ENCODE measurements at regions not wholly inside any gene's neighbourhood (a gene's known extent, or its start where the extent isn't known, plus 50 kb on each side); places are given as distances from the start of the nearest gene placed in this dataset.
"Not testable (repeated sequence)": the region's sequence is repeated elsewhere in the genome, so short reads cannot be mapped to it uniquely, and the experiment has no call there.

DNA sequence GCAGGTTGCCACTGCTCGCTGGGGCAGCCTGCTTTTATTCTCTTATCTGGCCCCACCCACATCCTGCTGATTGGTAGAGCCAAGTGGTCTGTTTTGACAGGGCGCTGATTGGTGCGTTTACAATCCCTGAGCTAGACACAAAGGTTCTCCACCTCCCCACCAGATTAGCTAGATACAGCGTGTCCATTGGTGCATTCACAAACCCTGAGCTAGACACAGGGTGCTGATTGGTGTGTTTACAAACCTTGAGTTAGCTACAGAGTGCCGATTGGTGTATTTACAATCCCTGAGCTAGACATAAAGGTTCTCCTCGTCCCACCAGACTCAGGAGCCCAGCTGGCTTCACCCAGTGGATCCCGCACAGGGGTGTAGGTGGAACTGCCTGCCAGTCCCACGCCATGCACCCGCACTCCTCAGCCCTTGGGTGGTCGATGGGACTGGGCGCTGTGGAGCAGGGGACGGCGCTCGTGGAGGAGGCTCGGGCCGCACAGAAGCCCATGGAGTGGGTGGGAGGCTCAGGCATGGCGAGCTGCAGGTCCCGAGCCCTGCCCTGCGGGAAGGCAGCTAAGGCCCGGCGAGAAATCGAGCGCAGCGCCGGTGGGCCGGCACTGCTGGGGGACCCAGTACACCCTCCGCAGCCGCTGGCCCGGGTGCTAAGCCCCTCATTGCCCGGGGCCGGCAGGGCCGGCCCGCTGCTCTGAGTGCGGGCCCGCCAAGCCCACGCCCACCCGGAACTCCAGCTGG, 1526.2 kb downstream of the SI start:
- DNase-seq; intact Hi-C loops (cut with DNase I); H3K36me3 ChIP-seq (ENCODE audit: control insufficient read depth in 1 of 2, insufficient read depth in 2 of 2, low read length in 1 of 2); H3K27me3 ChIP-seq (ENCODE audit: control insufficient read depth in 1 of 2, insufficient read depth in 2 of 2, low read length in 1 of 2); ATAC-seq (ENCODE audit: low FRiP score); H3K27ac ChIP-seq (ENCODE audit: low read depth in 1 of 2, low read length in 2 of 2); H3K4me3 ChIP-seq (ENCODE audit: low read length in 2 of 2); H3K4me1 ChIP-seq (ENCODE audit: control insufficient read depth in 1 of 2, insufficient read depth in 2 of 2, low read length in 2 of 2); H3K9me3 ChIP-seq (ENCODE audit: control insufficient read depth, low read length): not testable (repeated sequence)
- WGBS, 2 donors: 89 to 92% methylated on average over 16 to 32 of the region's 37 CpGs

DNA sequence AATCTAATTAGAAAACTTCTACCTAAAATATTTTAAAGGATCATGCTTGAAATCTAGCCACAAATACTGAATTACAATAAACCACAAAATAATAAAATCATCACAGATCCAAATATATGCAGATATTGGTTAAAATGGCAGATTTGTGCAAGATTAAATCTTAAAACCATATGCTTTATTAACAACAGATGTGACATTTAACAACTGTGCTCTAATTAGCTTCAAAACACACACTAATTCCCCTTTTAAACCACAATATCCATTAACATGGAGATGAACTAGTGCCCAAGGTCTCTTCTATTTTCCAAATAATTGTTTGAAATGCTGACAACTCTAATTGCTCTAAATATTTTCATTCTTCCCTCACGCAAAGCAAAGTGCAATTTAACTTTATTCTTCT, 1530.3 kb downstream of the SI start:
- DNase-seq: no peak
- WGBS, 2 donors: 75 to 83% methylated on average over 1 of the region's 1 CpG
- intact Hi-C loops (cut with DNase I): no loop called here

DNA sequence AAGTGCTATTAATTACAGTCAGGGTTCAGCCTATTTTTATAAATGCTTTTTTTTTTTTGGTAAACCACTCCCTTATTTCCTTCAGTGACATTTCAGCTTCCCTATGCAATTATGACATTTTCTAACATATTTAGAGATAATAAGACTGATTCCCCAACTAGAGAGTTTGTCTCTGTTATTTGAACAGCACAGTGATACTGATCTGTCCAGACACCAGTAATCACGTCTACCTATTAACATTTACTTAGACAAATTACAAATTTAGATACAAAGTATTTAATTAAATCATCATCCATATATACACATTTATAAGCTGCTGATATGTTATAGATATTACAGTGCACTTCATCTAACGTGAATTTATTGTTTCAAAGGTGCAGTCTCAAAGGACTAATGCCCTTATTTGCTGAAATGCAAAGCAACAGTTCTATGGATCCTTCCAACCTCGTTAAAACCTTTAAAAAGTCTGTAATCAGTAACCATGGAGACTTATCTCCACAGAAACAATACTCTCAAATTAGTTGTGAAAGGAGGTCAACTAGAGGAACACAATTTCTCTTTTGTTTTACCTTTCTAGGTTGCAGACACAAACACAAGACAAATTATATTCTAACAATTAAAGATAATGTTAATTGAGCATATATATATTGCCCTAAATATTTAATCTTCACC, 1531.1 kb downstream of the SI start:
- intact Hi-C loops (cut with DNase I): no loop called here
- Histone ChIP-seq H3K36me3 (ENCODE audit: control insufficient read depth in 1 of 2, insufficient read depth in 2 of 2, low read length in 1 of 2) (no peaks in the 10 kb centered on the region), H3K4me3 (ENCODE audit: low read length in 2 of 2) (no peak overlapping the region), H3K4me1 (ENCODE audit: control insufficient read depth in 1 of 2, insufficient read depth in 2 of 2, low read length in 2 of 2) (no peaks in the 10 kb centered on the region), H3K27me3 (ENCODE audit: control insufficient read depth in 1 of 2, insufficient read depth in 2 of 2, low read length in 1 of 2) (no peaks in the 10 kb centered on the region), H3K9me3 (ENCODE audit: control insufficient read depth, low read length) (no peaks in the 10 kb centered on the region), H3K27ac (ENCODE audit: low read depth in 1 of 2, low read length in 2 of 2) (no peak overlapping the region)
- WGBS, 2 donors: 73 to 74% methylated on average over 3 of the region's 3 CpGs
- ATAC-seq (ENCODE audit: low FRiP score): no peak
- DNase-seq: no peak

More for the DNA sequence above, 1530.3 kb downstream of the SI start:
- H3K36me3 ChIP-seq (ENCODE audit: control insufficient read depth in 1 of 2, insufficient read depth in 2 of 2, low read length in 1 of 2): no peaks in the 10 kb centered on the region
- no peak overlapping the region for H3K4me3 ChIP-seq (ENCODE audit: low read length in 2 of 2)
- no peaks in the 10 kb centered on the region for H3K4me1 ChIP-seq (ENCODE audit: control insufficient read depth in 1 of 2, insufficient read depth in 2 of 2, low read length in 2 of 2)
- H3K9me3 ChIP-seq (ENCODE audit: control insufficient read depth, low read length): no peaks in the 10 kb centered on the region
- H3K27me3 ChIP-seq (ENCODE audit: control insufficient read depth in 1 of 2, insufficient read depth in 2 of 2, low read length in 1 of 2): no peaks in the 10 kb centered on the region
- H3K27ac ChIP-seq (ENCODE audit: low read depth in 1 of 2, low read length in 2 of 2): no peak overlapping the region
- ATAC-seq (ENCODE audit: low FRiP score): no peak

DNA sequence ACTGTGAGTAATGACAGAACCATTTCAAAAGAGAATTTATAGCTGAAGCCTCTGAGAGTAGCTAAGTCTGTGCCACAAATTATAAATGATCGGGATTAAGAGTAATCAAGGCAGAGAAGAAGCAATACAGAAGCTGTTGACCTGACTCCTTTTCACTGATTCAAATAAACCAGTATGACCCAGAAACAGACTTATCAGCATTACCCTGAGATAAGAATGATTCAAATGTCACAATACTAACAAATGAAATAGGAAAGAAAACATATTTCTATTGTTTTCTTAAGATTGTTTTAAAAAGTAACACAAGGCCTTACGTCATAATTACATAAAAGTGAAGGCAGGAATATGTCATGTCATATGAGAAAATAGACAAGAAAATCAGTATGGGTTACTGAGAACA, 1534.6 kb downstream of the SI start:
- Histone ChIP-seq H3K4me1 (ENCODE audit: control insufficient read depth in 1 of 2, insufficient read depth in 2 of 2, low read length in 2 of 2) (no peaks in the 10 kb centered on the region), H3K27me3 (ENCODE audit: control insufficient read depth in 1 of 2, insufficient read depth in 2 of 2, low read length in 1 of 2) (no peaks in the 10 kb centered on the region), H3K27ac (ENCODE audit: low read depth in 1 of 2, low read length in 2 of 2) (no peak overlapping the region), H3K9me3 (ENCODE audit: control insufficient read depth, low read length) (no peaks in the 10 kb centered on the region), H3K4me3 (ENCODE audit: low read length in 2 of 2) (no peak overlapping the region), H3K36me3 (ENCODE audit: control insufficient read depth in 1 of 2, insufficient read depth in 2 of 2, low read length in 1 of 2) (no peaks in the 10 kb centered on the region)
- no peak for DNase-seq
- ATAC-seq (ENCODE audit: low FRiP score): no peak
- intact Hi-C loops (cut with DNase I): no loop called here
- 3 to 9% methylated on average over 2 of the region's 2 CpGs for WGBS, 2 donors

DNA sequence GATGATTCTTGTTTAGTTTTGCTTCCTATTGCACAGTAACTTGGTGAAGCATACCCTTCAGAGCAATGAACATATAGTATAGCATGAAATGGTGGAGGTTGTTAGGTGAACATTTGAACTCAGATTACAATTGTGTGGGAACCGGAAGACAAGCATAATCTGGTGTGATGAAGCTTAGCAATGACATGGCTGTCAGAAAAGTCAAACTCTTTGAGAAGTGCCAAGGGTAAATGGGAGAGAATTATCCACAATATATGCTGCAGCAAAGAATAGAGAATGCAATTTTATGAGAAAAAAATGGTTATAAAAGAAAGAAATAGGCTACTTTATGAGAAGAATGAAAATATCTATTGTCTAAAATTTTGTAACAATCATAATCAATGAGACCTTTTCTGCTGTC, 1536.7 kb downstream of the SI start:
- intact Hi-C loops (cut with DNase I): no loop called here
- WGBS, 2 donors: 89 to 93% methylated on average over 1 of the region's 1 CpG
- DNase-seq (no peak), ATAC-seq (ENCODE audit: low FRiP score) (no peak)
- Histone ChIP-seq H3K4me1 (ENCODE audit: control insufficient read depth in 1 of 2, insufficient read depth in 2 of 2, low read length in 2 of 2) (no peaks in the 10 kb centered on the region), H3K36me3 (ENCODE audit: control insufficient read depth in 1 of 2, insufficient read depth in 2 of 2, low read length in 1 of 2) (no peaks in the 10 kb centered on the region), H3K27ac (ENCODE audit: low read depth in 1 of 2, low read length in 2 of 2) (no peak overlapping the region), H3K9me3 (ENCODE audit: control insufficient read depth, low read length) (no peaks in the 10 kb centered on the region), H3K27me3 (ENCODE audit: control insufficient read depth in 1 of 2, insufficient read depth in 2 of 2, low read length in 1 of 2) (no peaks in the 10 kb centered on the region), H3K4me3 (ENCODE audit: low read length in 2 of 2) (no peak overlapping the region)

DNA sequence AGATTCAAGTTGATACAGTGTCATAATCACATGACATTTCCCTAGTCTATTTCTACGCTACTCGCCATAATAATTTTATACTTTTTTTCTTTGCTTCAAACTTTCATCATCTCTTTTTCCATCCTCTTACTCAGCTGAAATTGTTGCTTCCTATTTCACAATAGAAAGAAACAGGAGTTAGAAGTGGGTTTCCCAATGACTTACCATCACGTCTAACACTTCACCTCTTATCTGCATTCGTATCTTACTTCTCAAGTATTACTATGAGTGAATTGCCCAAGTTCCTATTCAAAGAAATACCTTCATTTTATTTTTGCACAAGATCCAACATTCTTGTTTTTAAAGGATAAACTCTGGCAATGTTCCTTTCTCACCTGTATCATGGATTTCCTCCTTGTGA, 1539.9 kb downstream of the SI start:
- H3K4me3 ChIP-seq (ENCODE audit: low read length in 2 of 2): no peak overlapping the region
- intact Hi-C loops (cut with DNase I): no loop called here
- no peaks in the 10 kb centered on the region for H3K27me3 ChIP-seq (ENCODE audit: control insufficient read depth in 1 of 2, insufficient read depth in 2 of 2, low read length in 1 of 2)
- H3K9me3 ChIP-seq (ENCODE audit: control insufficient read depth, low read length): no peaks in the 10 kb centered on the region
- no peak for DNase-seq
- H3K27ac ChIP-seq (ENCODE audit: low read depth in 1 of 2, low read length in 2 of 2): no peak overlapping the region
- no peaks in the 10 kb centered on the region for H3K36me3 ChIP-seq (ENCODE audit: control insufficient read depth in 1 of 2, insufficient read depth in 2 of 2, low read length in 1 of 2)
- no peak for ATAC-seq (ENCODE audit: low FRiP score)
- no peaks in the 10 kb centered on the region for H3K4me1 ChIP-seq (ENCODE audit: control insufficient read depth in 1 of 2, insufficient read depth in 2 of 2, low read length in 2 of 2)
- WGBS, 2 donors: 94 to 96% methylated on average over 4 of the region's 4 CpGs

DNA sequence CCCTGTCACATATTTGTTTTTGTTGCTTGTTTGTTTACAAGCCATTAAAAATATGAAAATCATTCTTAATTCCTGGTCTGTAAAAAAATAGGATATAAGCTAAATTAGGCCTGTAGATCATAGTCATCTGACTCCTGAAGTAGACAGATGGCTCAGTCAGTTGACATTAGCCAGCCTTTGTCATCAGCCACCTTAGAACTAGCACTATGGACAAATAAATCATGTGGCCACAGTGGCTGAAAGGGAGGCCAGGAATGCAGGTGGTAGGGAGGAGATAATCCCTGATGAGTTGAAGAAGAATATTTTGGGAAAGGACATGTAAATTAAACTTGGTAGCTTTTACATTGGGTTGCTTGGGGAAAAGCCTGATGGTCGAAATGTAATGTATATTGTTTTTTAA, 1544.9 kb downstream of the SI start:
- no peak for DNase-seq
- H3K27ac ChIP-seq (ENCODE audit: low read depth in 1 of 2, low read length in 2 of 2): no peak overlapping the region
- H3K4me3 ChIP-seq (ENCODE audit: low read length in 2 of 2): no peak overlapping the region
- no peaks in the 10 kb centered on the region for H3K9me3 ChIP-seq (ENCODE audit: control insufficient read depth, low read length)
- no peaks in the 10 kb centered on the region for H3K27me3 ChIP-seq (ENCODE audit: control insufficient read depth in 1 of 2, insufficient read depth in 2 of 2, low read length in 1 of 2)
- WGBS, 2 donors: 95 to 97% methylated on average over 1 of the region's 1 CpG
- no peaks in the 10 kb centered on the region for H3K36me3 ChIP-seq (ENCODE audit: control insufficient read depth in 1 of 2, insufficient read depth in 2 of 2, low read length in 1 of 2)
- no peak for ATAC-seq (ENCODE audit: low FRiP score)
- intact Hi-C loops (cut with DNase I): no loop called here
- H3K4me1 ChIP-seq (ENCODE audit: control insufficient read depth in 1 of 2, insufficient read depth in 2 of 2, low read length in 2 of 2): no peaks in the 10 kb centered on the region

DNA sequence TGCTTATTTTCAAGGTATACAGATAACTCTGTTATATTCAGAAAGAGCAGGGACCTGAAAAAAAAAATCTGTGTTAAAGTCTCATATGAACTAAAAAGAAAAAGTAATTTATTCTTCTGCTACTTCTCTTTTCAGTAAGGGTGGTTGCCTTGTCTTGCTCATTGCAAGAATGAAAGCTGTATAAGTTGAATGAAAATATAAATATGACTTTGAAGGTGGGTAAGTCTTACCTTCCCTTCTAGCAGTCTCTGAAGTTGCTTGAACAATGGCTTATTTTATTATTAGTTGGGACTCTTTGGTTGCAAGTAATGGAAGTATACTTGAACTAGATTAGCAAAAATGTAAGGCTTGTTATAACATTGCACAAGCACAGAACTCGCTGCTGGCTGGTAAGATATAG, 1554.9 kb downstream of the SI start:
- no peak overlapping the region for H3K4me3 ChIP-seq (ENCODE audit: low read length in 2 of 2)
- intact Hi-C loops (cut with DNase I): no loop called here
- peaks cover 2% of the 10 kb centered on the region for H3K9me3 ChIP-seq (ENCODE audit: control insufficient read depth, low read length)
- 31 to 39% methylated on average over 1 of the region's 1 CpG for WGBS, 2 donors
- H3K36me3 ChIP-seq (ENCODE audit: control insufficient read depth in 1 of 2, insufficient read depth in 2 of 2, low read length in 1 of 2): no peaks in the 10 kb centered on the region
- no peaks in the 10 kb centered on the region for H3K27me3 ChIP-seq (ENCODE audit: control insufficient read depth in 1 of 2, insufficient read depth in 2 of 2, low read length in 1 of 2)
- ATAC-seq (ENCODE audit: low FRiP score): no peak
- DNase-seq: no peak
- no peaks in the 10 kb centered on the region for H3K4me1 ChIP-seq (ENCODE audit: control insufficient read depth in 1 of 2, insufficient read depth in 2 of 2, low read length in 2 of 2)
- H3K27ac ChIP-seq (ENCODE audit: low read depth in 1 of 2, low read length in 2 of 2): no peak overlapping the region

DNA sequence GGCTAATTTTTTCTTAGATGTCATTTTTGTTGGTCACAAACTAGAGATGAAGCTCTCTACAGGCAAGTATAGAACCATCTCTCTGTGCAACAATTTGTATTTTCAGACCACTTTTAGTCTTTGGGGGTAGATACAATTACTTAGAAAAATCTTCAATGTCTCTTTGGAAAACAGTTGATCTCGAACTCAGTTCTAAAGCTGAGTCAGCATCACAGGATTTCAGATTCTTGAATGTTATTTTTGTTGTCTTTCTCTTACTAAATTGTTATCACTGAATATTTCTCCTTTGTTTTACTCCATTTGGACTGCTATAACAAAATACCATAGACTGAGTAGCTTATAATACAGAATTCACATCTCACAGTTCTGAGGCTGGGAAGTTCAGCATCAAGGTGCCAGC, 1557.0 kb downstream of the SI start:
- ATAC-seq (ENCODE audit: low FRiP score) (no peak), DNase-seq (no peak)
- Histone ChIP-seq H3K4me3 (ENCODE audit: low read length in 2 of 2) (no peak overlapping the region), H3K4me1 (ENCODE audit: control insufficient read depth in 1 of 2, insufficient read depth in 2 of 2, low read length in 2 of 2) (no peaks in the 10 kb centered on the region), H3K9me3 (ENCODE audit: control insufficient read depth, low read length) (peaks cover 2% of the 10 kb centered on the region), H3K36me3 (ENCODE audit: control insufficient read depth in 1 of 2, insufficient read depth in 2 of 2, low read length in 1 of 2) (no peaks in the 10 kb centered on the region), H3K27ac (ENCODE audit: low read depth in 1 of 2, low read length in 2 of 2) (no peak overlapping the region), H3K27me3 (ENCODE audit: control insufficient read depth in 1 of 2, insufficient read depth in 2 of 2, low read length in 1 of 2) (no peaks in the 10 kb centered on the region)
- WGBS, 2 donors: 87 to 93% methylated on average over 1 of the region's 1 CpG
- intact Hi-C loops (cut with DNase I): no loop called here

All from aorta (tissue), 5 donors.